Naive thymus-derived CD4-positive, alpha-beta T cell (primary cell): ENCODE measurements at regions not wholly inside any gene's neighbourhood (a gene's known extent, or its start where the extent isn't known, plus 50 kb on each side); places are given as distances from the start of the nearest gene placed in this dataset.

Source experiments
- ATAC-seq: fragments of 150-1000 bp; cut with Tn5 transposase; 2 replicates; pipeline ENCODE4 v1.10.0; 2021; ENCODE audit warnings: mild to moderate bottlenecking, moderate library complexity
- CTCF ChIA-PET: fragments of 350-600 bp; sonication (Branson Sonifier 250); formaldehyde crosslinking; loops from one replicate; lab custom pipeline; 2021; ENCODE audit warnings: antibody characterized with exemption; lab: Charles Lee
- POLR2A ChIA-PET: fragments of 350-600 bp; sonication (Branson Sonifier 250); formaldehyde crosslinking; loops from one replicate; lab custom pipeline; 2021; ENCODE audit warnings: antibody characterized with exemption, inconsistent platforms; lab: Charles Lee
- DNase-seq, 9 donors: peaks; one replicate each; pipeline versions ENCODE4 v3.0.0 to v3.0.0-alpha.2; 2020 to 2022; ENCODE audit warnings: mixed read lengths in 1 of 9
- H3K27ac ChIP-seq: one replicate; pipeline ENCODE4 v1.7.0; 2013; ENCODE audit warnings: mild to moderate bottlenecking, low read depth, low read length, moderate library complexity
- H3K27me3 ChIP-seq, 2 donors: one replicate each; pipeline ENCODE4 v1.7.0; 2013; ENCODE audit warnings: low read length in 2 of 2, mild to moderate bottlenecking in 2 of 2, moderate library complexity in 2 of 2; ENCODE audit not compliant: control insufficient read depth in 2 of 2, insufficient read depth in 2 of 2
- H3K36me3 ChIP-seq, 3 experiments: 1 replicate in 2 of 3; 2 replicates in 1 of 3; pipeline ENCODE4 v1.7.0; 2013; ENCODE audit warnings: low read length in 3 of 3, mild to moderate bottlenecking in 3 of 3, moderate library complexity in 1 of 3; ENCODE audit not compliant: insufficient read depth in 3 of 3, control insufficient read depth in 2 of 3
- H3K4me1 ChIP-seq, 2 donors: one replicate each; pipeline ENCODE4 v1.7.0; 2013; ENCODE audit warnings: low read length in 2 of 2, mild to moderate bottlenecking in 2 of 2, moderate library complexity in 1 of 2; ENCODE audit not compliant: control insufficient read depth in 2 of 2, insufficient read depth in 2 of 2
- H3K4me3 ChIP-seq: 2 replicates; pipeline ENCODE4 v1.7.0; 2013; ENCODE audit warnings: mild to moderate bottlenecking, low read length
- H3K9me3 ChIP-seq, 3 experiments: 1 replicate in 2 of 3; 2 replicates in 1 of 3; pipeline ENCODE4 v1.7.0; 2013; ENCODE audit warnings: low read length in 3 of 3; ENCODE audit not compliant: control insufficient read depth in 2 of 3
- H3K27ac Mint-ChIP-seq, 9 donors: one replicate each; pipeline ENCODE4 v1.8.0; 2020 to 2022; ENCODE audit warnings: mixed read lengths in 9 of 9, mild to moderate bottlenecking in 8 of 9, moderate library complexity in 5 of 9, inconsistent platforms in 2 of 9
- H3K27me3 Mint-ChIP-seq, 5 donors: one replicate each; pipeline ENCODE4 v1.8.0; 2021 to 2022; ENCODE audit warnings: mixed read lengths in 5 of 5, mild to moderate bottlenecking in 1 of 5
- H3K36me3 Mint-ChIP-seq, 5 donors: one replicate each; pipeline ENCODE4 v1.8.0; 2020 to 2022; ENCODE audit warnings: mixed read lengths in 5 of 5, mild to moderate bottlenecking in 3 of 5, inconsistent platforms in 1 of 5
- H3K4me1 Mint-ChIP-seq, 7 donors: one replicate each; pipeline ENCODE4 v1.8.0; 2020 to 2022; ENCODE audit warnings: mixed read lengths in 7 of 7, mild to moderate bottlenecking in 3 of 7, inconsistent platforms in 1 of 7
- H3K4me3 Mint-ChIP-seq, 10 donors: one replicate each; pipeline ENCODE4 v1.8.0; 2020 to 2022; ENCODE audit warnings: mild to moderate bottlenecking in 10 of 10, mixed read lengths in 10 of 10, moderate library complexity in 6 of 10, inconsistent platforms in 2 of 10
- H3K9me3 Mint-ChIP-seq, 11 donors: one replicate each; pipeline ENCODE4 v1.8.0; 2020 to 2022; ENCODE audit warnings: mixed read lengths in 11 of 11, mild to moderate bottlenecking in 4 of 11, inconsistent platforms in 1 of 11, moderate library complexity in 1 of 11
- intact Hi-C, 2 donors: fragments of 100-400 bp; cut with micrococcal nuclease; formaldehyde crosslinking; loops; one replicate each; pipeline ENCODE4 v1.15.1; 2023

DNA sequence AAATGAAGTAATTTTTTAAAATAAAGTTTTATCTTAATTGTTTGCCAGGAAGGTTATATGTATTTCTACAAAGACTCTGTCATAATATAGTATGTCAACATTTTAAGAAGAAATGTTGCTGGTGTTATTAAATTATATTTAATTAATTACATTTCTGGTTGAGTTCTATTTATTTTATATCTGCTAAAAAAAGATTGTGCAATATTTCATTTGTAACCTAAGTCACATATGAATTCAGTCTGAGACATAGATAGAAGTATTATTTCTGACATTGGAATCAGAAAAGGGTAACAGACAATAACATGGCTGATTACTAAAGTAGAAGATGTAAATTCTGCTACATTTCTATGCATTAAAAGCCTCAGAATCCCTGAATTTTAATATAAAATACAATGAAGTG is 1985.1 kb downstream of the C4orf33 start:
- DNase-seq (no peak), ATAC-seq (no peak)
- Histone ChIP-seq H3K4me1 (no peaks in the 10 kb centered on the region), H3K27me3 (no peaks in the 10 kb centered on the region), H3K9me3 (no peaks in the 10 kb centered on the region), H3K27ac (no peak overlapping the region), H3K4me3 (no peak overlapping the region), H3K36me3 (no peaks in the 10 kb centered on the region)
- CTCF ChIA-PET: no interaction called here
- no peak overlapping the region for H3K4me3 Mint-ChIP-seq
- intact Hi-C loops: no loop called here
- H3K36me3 Mint-ChIP-seq: no peaks in the 10 kb centered on the region
- H3K4me1 Mint-ChIP-seq: peaks cover 0 to 1% (median 0%) of the 10 kb centered on the region in 7 donors
- POLR2A ChIA-PET: no interaction called here
- peaks cover 0 to 10% (median 0%) of the 10 kb centered on the region in 11 donors for H3K9me3 Mint-ChIP-seq
- H3K27ac Mint-ChIP-seq: no peak overlapping the region
- H3K27me3 Mint-ChIP-seq: no peaks in the 10 kb centered on the region

DNA sequence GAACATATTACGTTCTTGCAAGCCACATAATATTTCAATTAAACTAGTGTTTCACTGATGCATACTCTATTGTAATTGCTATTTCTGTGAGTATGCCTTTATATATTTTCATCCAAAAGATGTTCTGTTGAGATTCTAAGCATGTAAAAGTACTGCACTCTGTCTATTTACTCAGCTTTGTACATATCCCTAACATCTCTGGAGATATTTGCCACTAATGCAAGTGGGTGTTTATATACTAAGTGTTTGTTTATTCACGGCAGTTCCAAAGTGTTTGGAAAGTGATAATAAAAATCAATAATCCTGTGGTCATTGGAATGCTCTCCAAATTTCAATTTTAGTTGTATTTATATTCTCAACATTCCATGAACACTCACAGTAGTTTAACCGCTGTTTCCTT is 1989.0 kb downstream of the C4orf33 start:
- Mint-ChIP-seq H3K36me3 (no peaks in the 10 kb centered on the region), H3K9me3 (peaks cover 0 to 6% (median 1%) of the 10 kb centered on the region in 11 donors), H3K27ac (no peak overlapping the region), H3K27me3 (no peaks in the 10 kb centered on the region), H3K4me1 (peaks cover 0 to 1% (median 0%) of the 10 kb centered on the region in 7 donors), H3K4me3 (no peak overlapping the region)
- ATAC-seq (no peak), DNase-seq (no peak)
- intact Hi-C loops: no loop called here
- Histone ChIP-seq H3K27ac (no peak overlapping the region), H3K4me1 (no peaks in the 10 kb centered on the region), H3K9me3 (no peaks in the 10 kb centered on the region), H3K36me3 (no peaks in the 10 kb centered on the region), H3K27me3 (no peaks in the 10 kb centered on the region), H3K4me3 (no peak overlapping the region)
- ChIA-PET CTCF (no interaction called here), POLR2A (interaction anchor here (0.6 kb wide), 1 partner anchor 31 kb away, joined by 3 read pairs; no protein-coding TSS in a partner anchor)

DNA sequence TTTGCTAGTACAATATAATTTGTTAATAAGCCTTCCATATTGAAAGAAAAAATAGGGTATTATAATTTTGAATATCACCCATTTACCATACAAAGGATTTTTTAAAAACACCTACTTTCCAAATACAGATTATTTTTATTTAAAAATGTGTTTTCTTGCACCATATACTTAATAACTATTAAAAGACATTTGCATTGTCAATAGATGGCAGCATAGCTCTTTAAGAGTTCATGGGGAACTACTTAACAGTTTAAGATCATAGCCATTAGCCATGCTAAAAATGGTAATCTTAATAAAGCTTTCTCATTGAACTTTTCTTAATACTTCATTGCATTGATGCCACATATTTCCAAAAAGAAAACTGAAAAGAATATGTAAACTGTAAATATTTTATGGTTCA is 1995.9 kb downstream of the C4orf33 start:
- no peaks in the 10 kb centered on the region for H3K9me3 ChIP-seq
- H3K27ac ChIP-seq: no peak overlapping the region
- Mint-ChIP-seq H3K4me1 (no peaks in the 10 kb centered on the region), H3K9me3 (peaks cover 0 to 5% (median 0%) of the 10 kb centered on the region in 11 donors), H3K27ac (no peak overlapping the region), H3K27me3 (no peaks in the 10 kb centered on the region), H3K36me3 (no peaks in the 10 kb centered on the region), H3K4me3 (no peak overlapping the region)
- ATAC-seq (no peak), DNase-seq (no peak)
- no peaks in the 10 kb centered on the region for H3K27me3 ChIP-seq
- intact Hi-C loops: no loop called here
- no peaks in the 10 kb centered on the region for H3K36me3 ChIP-seq
- H3K4me1 ChIP-seq: no peaks in the 10 kb centered on the region
- no peak overlapping the region for H3K4me3 ChIP-seq
- CTCF ChIA-PET: no interaction called here
- POLR2A ChIA-PET: no interaction called here

DNA sequence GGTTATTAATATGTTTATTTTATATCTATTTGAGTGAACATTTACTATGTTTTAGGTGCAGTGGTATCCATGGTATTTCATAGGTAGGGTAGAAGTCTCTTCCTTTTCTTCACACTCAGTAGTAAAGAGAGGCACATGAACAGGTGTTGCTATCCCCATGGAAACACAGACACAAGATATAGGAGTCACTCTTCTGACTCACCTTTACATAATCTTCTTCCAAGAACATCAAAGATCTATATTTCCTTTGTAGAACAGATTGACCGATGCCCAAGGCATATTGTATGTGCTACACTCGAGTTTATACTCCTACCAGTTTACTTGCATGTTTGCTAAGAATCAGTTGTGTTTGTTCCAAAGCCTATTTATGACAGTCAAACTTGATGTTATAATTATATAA is 1997.4 kb downstream of the C4orf33 start:
- H3K36me3 ChIP-seq: no peaks in the 10 kb centered on the region
- intact Hi-C loops: no loop called here
- no peak overlapping the region for H3K4me3 Mint-ChIP-seq

DNA sequence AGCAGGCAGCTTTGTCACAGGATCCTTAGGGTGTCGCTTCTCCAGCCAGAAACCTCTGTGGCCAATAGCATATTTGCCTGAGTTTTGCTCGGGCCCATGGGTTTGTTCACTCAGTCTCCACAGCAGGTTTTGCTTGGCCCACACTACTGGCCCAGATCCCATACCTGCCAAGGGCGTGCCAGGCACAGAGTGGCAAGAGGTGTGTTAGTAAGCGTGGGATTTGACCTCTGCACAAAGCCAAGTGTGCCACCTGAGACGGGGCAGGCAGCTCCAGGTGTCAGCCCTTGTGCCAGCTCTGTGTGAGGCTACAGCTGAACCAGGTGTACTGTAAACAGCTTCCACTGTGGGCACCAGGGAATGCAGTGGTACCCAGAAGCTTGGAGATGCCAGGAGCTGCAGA is 2003.0 kb downstream of the C4orf33 start:
- H3K4me1 ChIP-seq: no peaks in the 10 kb centered on the region
- Mint-ChIP-seq H3K36me3 (no peaks in the 10 kb centered on the region), H3K27me3 (no peaks in the 10 kb centered on the region), H3K27ac (no peak overlapping the region), H3K4me1 (no peaks in the 10 kb centered on the region), H3K4me3 (no peak overlapping the region), H3K9me3 (peaks cover 0 to 19% (median 6%) of the 10 kb centered on the region in 11 donors)
- H3K9me3 ChIP-seq: no peaks in the 10 kb centered on the region
- no peak overlapping the region for H3K27ac ChIP-seq
- no peak overlapping the region for H3K4me3 ChIP-seq
- no peaks in the 10 kb centered on the region for H3K27me3 ChIP-seq
- intact Hi-C loops: no loop called here
- no peaks in the 10 kb centered on the region for H3K36me3 ChIP-seq
- POLR2A ChIA-PET: no interaction called here
- ATAC-seq (no peak), DNase-seq (no peak)
- CTCF ChIA-PET: no interaction called here

More for the DNA sequence above, 1997.4 kb downstream of the C4orf33 start:
- Histone ChIP-seq H3K27me3 (no peaks in the 10 kb centered on the region), H3K9me3 (no peaks in the 10 kb centered on the region), H3K27ac (no peak overlapping the region), H3K4me3 (no peak overlapping the region), H3K4me1 (no peaks in the 10 kb centered on the region)
- ChIA-PET CTCF (no interaction called here), POLR2A (no interaction called here)
- DNase-seq: no peak
- no peak overlapping the region for H3K27ac Mint-ChIP-seq
- no peak for ATAC-seq
- no peaks in the 10 kb centered on the region for H3K36me3 Mint-ChIP-seq
- H3K9me3 Mint-ChIP-seq: peaks cover 0 to 5% (median 0%) of the 10 kb centered on the region in 11 donors
- H3K27me3 Mint-ChIP-seq: no peaks in the 10 kb centered on the region
- H3K4me1 Mint-ChIP-seq: no peaks in the 10 kb centered on the region

DNA sequence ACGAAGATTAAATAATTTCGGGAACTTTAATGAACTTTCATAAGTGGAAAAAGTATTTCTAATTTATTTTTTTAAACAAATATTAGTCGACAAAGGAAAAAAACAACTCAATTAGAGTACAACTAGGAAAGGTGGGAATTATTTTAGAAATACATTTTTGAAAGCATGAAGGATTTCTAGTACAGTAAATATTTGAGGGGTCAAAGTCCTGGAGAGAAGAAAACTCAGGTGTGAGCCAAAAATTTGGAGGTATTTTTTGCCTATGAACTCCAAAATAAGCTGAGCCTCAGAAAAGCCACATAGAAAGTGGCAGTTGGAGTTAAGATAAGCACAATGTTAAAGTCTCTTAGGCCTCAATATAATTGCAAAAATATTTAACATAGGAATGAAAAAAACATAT is 2017.3 kb downstream of the C4orf33 start:
- ATAC-seq: no peak
- Histone ChIP-seq H3K4me3 (no peak overlapping the region), H3K4me1 (no peaks in the 10 kb centered on the region), H3K9me3 (no peaks in the 10 kb centered on the region), H3K36me3 (no peaks in the 10 kb centered on the region), H3K27me3 (no peaks in the 10 kb centered on the region), H3K27ac (no peak overlapping the region)
- Mint-ChIP-seq H3K27ac (no peak overlapping the region), H3K4me3 (no peak overlapping the region), H3K9me3 (peaks cover 0 to 6% (median 0%) of the 10 kb centered on the region in 11 donors), H3K27me3 (no peaks in the 10 kb centered on the region), H3K4me1 (no peaks in the 10 kb centered on the region), H3K36me3 (no peaks in the 10 kb centered on the region)
- ChIA-PET CTCF (no interaction called here), POLR2A (no interaction called here)
- DNase-seq: no peak
- intact Hi-C loops: no loop called here

DNA sequence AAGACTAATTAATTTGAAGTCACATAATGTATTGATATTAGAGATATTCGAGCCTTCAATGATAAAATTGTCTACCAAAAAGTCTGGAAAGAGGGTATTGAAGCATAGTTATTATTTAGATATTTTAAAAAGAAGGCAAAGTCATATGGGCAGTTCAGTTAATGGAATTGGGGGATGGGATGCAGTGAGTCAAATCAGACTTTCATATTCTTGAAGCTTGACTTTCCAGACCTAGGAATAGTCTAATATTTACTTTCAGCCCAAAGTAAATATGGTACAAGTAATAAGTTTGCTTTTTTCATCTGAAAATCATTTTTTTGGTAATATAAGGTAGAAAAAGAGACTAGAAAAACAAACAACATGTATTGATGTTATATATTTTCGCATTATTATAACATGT is 2017.8 kb downstream of the C4orf33 start:
- Histone ChIP-seq H3K36me3 (no peaks in the 10 kb centered on the region), H3K4me3 (no peak overlapping the region), H3K27me3 (no peaks in the 10 kb centered on the region), H3K27ac (no peak overlapping the region), H3K9me3 (no peaks in the 10 kb centered on the region), H3K4me1 (no peaks in the 10 kb centered on the region)
- Mint-ChIP-seq H3K4me3 (no peak overlapping the region), H3K36me3 (no peaks in the 10 kb centered on the region), H3K27me3 (no peaks in the 10 kb centered on the region), H3K4me1 (no peaks in the 10 kb centered on the region), H3K9me3 (peaks cover 0 to 6% (median 0%) of the 10 kb centered on the region in 11 donors), H3K27ac (no peak overlapping the region)
- no peak for DNase-seq
- POLR2A ChIA-PET: no interaction called here
- no peak for ATAC-seq
- intact Hi-C loops: no loop called here
- CTCF ChIA-PET: no interaction called here
